IMR-90 (cell line): ENCODE measurements at regions not wholly inside any gene's neighbourhood (a gene's known extent, or its start where the extent isn't known, plus 50 kb on each side); places are given as distances from the start of the nearest gene placed in this dataset.

Experiments used
- ATAC-seq: fragments of 200-7000 bp; cut with Tn5 transposase; 2 replicates; pipeline ENCODE4 v1.9.1; 2020; ENCODE audit warnings: low read depth, mild to moderate bottlenecking, moderate library complexity
- BruUV-seq: library from RNA; stranded (reverse); fragments of 400-500 nt; replicated peaks from 2 replicates; lab custom pipeline; 2021; lab: Mats Ljungman, UMichigan
- CTCF ChIA-PET: fragments of 300-600 bp; formaldehyde crosslinking; extraction: SDS; loops from one replicate; lab custom pipeline; 2021; ENCODE audit warnings: antibody characterized with exemption; lab: Yijun Ruan, JAX
- POLR2A ChIA-PET: fragments of 300-600 bp; sonication (Branson Sonifier 250); formaldehyde crosslinking; loops from one replicate; lab custom pipeline; 2022; ENCODE audit warnings: antibody characterized with exemption; ENCODE audit not compliant: unreplicated experiment; lab: Charles Lee
- DNase-seq: peaks from one replicate; pipeline ENCODE4 v3.0.0; 2013
- H2AFZ ChIP-seq: replicated peaks from 2 replicates; pipeline ENCODE3; 2013; ENCODE audit warnings: low read length, mild to moderate bottlenecking; ENCODE audit not compliant: poor library complexity
- H2AK5ac ChIP-seq: 2 replicates; pipeline ENCODE4 v1.6.1; 2013; ENCODE audit warnings: low read depth, low read length, inconsistent platforms
- H2AK9ac ChIP-seq: replicated peaks from 2 replicates; pipeline ENCODE3; 2013; ENCODE audit warnings: mild to moderate bottlenecking, low read depth, low read length, moderate library complexity; ENCODE audit not compliant: poor library complexity
- H2BK120ac ChIP-seq: 2 replicates; pipeline ENCODE4 v1.6.1; 2013; ENCODE audit warnings: low read depth, low read length, inconsistent platforms
- H2BK15ac ChIP-seq: 3 replicates; pipeline ENCODE4 v1.6.1; 2013; ENCODE audit warnings: low read depth, low read length, inconsistent platforms
- H2BK20ac ChIP-seq: 2 replicates; pipeline ENCODE4 v1.6.1; 2013; ENCODE audit warnings: low read depth, mild to moderate bottlenecking, inconsistent platforms, low read length, moderate library complexity
- H2BK5ac ChIP-seq: 2 replicates; pipeline ENCODE4 v1.6.1; 2013; ENCODE audit warnings: mild to moderate bottlenecking, low read depth, low read length, inconsistent platforms; ENCODE audit not compliant: poor library complexity, severe bottlenecking
- H3K14ac ChIP-seq: replicated peaks from 2 replicates; pipeline ENCODE4 v1.6.1; 2013; ENCODE audit warnings: low read depth, low read length, inconsistent platforms
- H3K18ac ChIP-seq: 2 replicates; pipeline ENCODE4 v1.6.1; 2013; ENCODE audit warnings: low read depth, low read length, control low read depth
- H3K23ac ChIP-seq: 2 replicates; pipeline ENCODE4 v1.6.1; 2013; ENCODE audit warnings: low read depth, low read length, inconsistent platforms
- H3K27ac ChIP-seq: 2 replicates; pipeline ENCODE4 v1.5.1; 2013; ENCODE audit warnings: mild to moderate bottlenecking, control low read depth, low read length; ENCODE audit not compliant: insufficient read depth
- H3K27me3 ChIP-seq: 2 replicates; pipeline ENCODE4 v1.6.1; 2013; ENCODE audit warnings: low read length; ENCODE audit not compliant: control insufficient read depth, insufficient read depth
- H3K36me3 ChIP-seq: 2 replicates; pipeline ENCODE4 v1.6.1; 2013; ENCODE audit warnings: low read length, mixed read lengths; ENCODE audit not compliant: control insufficient read depth, insufficient read depth
- H3K4ac ChIP-seq: 2 replicates; pipeline ENCODE4 v1.6.1; 2013; ENCODE audit warnings: low read depth, low read length, inconsistent platforms
- H3K4me1 ChIP-seq: 2 replicates; pipeline ENCODE4 v1.6.1; 2013; ENCODE audit warnings: low read length, mixed read lengths; ENCODE audit not compliant: control insufficient read depth, insufficient read depth
- H3K4me2 ChIP-seq: 2 replicates; pipeline ENCODE4 v1.6.1; 2013; ENCODE audit warnings: low read depth, mild to moderate bottlenecking, control low read depth, low read length, moderate library complexity
- H3K4me3 ChIP-seq: 2 replicates; pipeline ENCODE4 v1.5.1; 2013; ENCODE audit warnings: low read depth, mild to moderate bottlenecking, control low read depth, low read length, moderate library complexity; ENCODE audit not compliant: insufficient read depth
- H3K56ac ChIP-seq: 2 replicates; pipeline ENCODE4 v1.6.1; 2013; ENCODE audit warnings: low read length, inconsistent platforms; ENCODE audit not compliant: insufficient read depth; ENCODE audit errors: extremely low read depth
- H3K79me1 ChIP-seq, 2 experiments: 2 replicates each; pipeline ENCODE4 v1.6.1; 2013; ENCODE audit warnings: low read length in 2 of 2, inconsistent platforms in 1 of 2, low read depth in 1 of 2
- H3K9ac ChIP-seq: 2 replicates; pipeline ENCODE4 v1.6.1; 2013; ENCODE audit warnings: low read depth, low read length, control low read depth
- H3K9me1 ChIP-seq: 2 replicates; pipeline ENCODE4 v1.6.1; 2013; ENCODE audit warnings: low read length, inconsistent platforms; ENCODE audit not compliant: insufficient read depth
- H3K9me3 ChIP-seq: 2 replicates; pipeline ENCODE4 v1.6.1; 2013; ENCODE audit warnings: low read length; ENCODE audit not compliant: control insufficient read depth, insufficient read depth
- H4K20me1 ChIP-seq: 2 replicates; pipeline ENCODE4 v1.6.1; 2013; ENCODE audit warnings: low read length, inconsistent platforms; ENCODE audit not compliant: insufficient read depth
- H4K5ac ChIP-seq: 2 replicates; pipeline ENCODE4 v1.6.1; 2013; ENCODE audit warnings: mild to moderate bottlenecking, low read depth, low read length, control low read depth
- H4K8ac ChIP-seq, 2 experiments: 2 replicates each; pipeline ENCODE4 v1.6.1; 2013; ENCODE audit warnings: low read depth in 2 of 2, low read length in 2 of 2, control low read depth in 1 of 2, inconsistent platforms in 1 of 2
- H4K91ac ChIP-seq: 2 replicates; pipeline ENCODE4 v1.6.1; 2013; ENCODE audit warnings: low read depth, low read length, inconsistent platforms; ENCODE audit not compliant: insufficient read depth
- CHD1 ChIP-seq: IDR thresholded peaks from 2 replicates; pipeline ENCODE4 v1.6.1; 2012; ENCODE audit warnings: low read depth, low read length, improper control_type of control experiment
- MAZ ChIP-seq: IDR thresholded peaks from 2 replicates; pipeline ENCODE4 v1.6.1; 2012; ENCODE audit warnings: low read depth, mild to moderate bottlenecking, low read length, improper control_type of control experiment, moderate library complexity, borderline replicate concordance
- MXI1 ChIP-seq: IDR thresholded peaks from 2 replicates; pipeline ENCODE4 v1.6.1; 2012; ENCODE audit warnings: low read depth, mild to moderate bottlenecking, low read length, moderate library complexity, borderline replicate concordance
- NFE2L2 ChIP-seq: fragments of 150-350 bp; IDR thresholded peaks from 2 replicates; pipeline ENCODE4 v1.6.1; 2016; ENCODE audit warnings: low read depth, mild to moderate bottlenecking, low read length
- POLR2A ChIP-seq: IDR thresholded peaks from 2 replicates; pipeline ENCODE4 v1.6.1; 2012; ENCODE audit warnings: mild to moderate bottlenecking, low read depth, low read length
- RCOR1 ChIP-seq: IDR thresholded peaks from 2 replicates; pipeline ENCODE4 v1.6.1; 2012; ENCODE audit warnings: mild to moderate bottlenecking, low read length, improper control_type of control experiment; ENCODE audit not compliant: insufficient replicate concordance
- RFX5 ChIP-seq: IDR thresholded peaks from 2 replicates; pipeline ENCODE4 v1.8.0; 2012; ENCODE audit warnings: low read depth, mild to moderate bottlenecking, low read length, moderate library complexity
- WGBS, 2 experiments: methylation state at CpG; one replicate each; pipeline versions ENCODE4 v1.1.5 to v1.1.7; 2013; ENCODE audit warnings: missing lambda C conversion rate in 2 of 2; ENCODE audit not compliant: insufficient read length in 1 of 2; ENCODE audit errors: extremely low coverage in 2 of 2; 5-methylcytosine and 5-hydroxymethylcytosine counted together
- dilution Hi-C: fragments of 300-500 bp; cut with HindIII; formaldehyde crosslinking; loops from one replicate; pipeline ENCODE4 v1.14.3; 2018; ENCODE audit warnings: low sequenced_read_pairs; ENCODE audit not compliant: unreplicated experiment
- in situ Hi-C: fragments of 300-500 bp; cut with MboI; formaldehyde crosslinking; loops from 3 replicates; pipeline ENCODE4 v1.14.3; 2019; ENCODE audit warnings: low sequenced_read_pairs, inconsistent platforms, mixed read lengths
- intact Hi-C: fragments of 100-400 bp; cut with micrococcal nuclease; formaldehyde crosslinking; loops from 2 replicates; pipeline ENCODE4 v1.10.0; 2022
- TF ChIP-seq, protein P1 (sequence below): conservative IDR thresholded peaks from 2 replicates; pipeline ENCODE4 v1.5.1; 2012; ENCODE audit warnings: mild to moderate bottlenecking, low read depth, low read length, improper control_type of control experiment
- TF ChIP-seq, protein P2 (sequence below): fragments of 150-350 bp; IDR thresholded peaks from 2 replicates; pipeline ENCODE4 v1.6.1; 2016; ENCODE audit warnings: low read depth, mild to moderate bottlenecking, low read length, moderate library complexity, borderline replicate concordance
- TF ChIP-seq, protein P3 (sequence below): fragments of 150-350 bp; IDR thresholded peaks from 2 replicates; pipeline ENCODE4 v1.6.1; 2017; ENCODE audit warnings: mild to moderate bottlenecking, antibody characterized with exemption, low read length, low read depth

GRCh38 chr12:127307528-127307927 lies 959.4 kb upstream of the TMEM132C start:
- Histone ChIP-seq H3K18ac (no peak overlapping the region), H4K5ac (no peak overlapping the region), H2BK5ac (no peak overlapping the region), H3K9ac (no peak overlapping the region), H2BK120ac (no peak overlapping the region), H3K4me1 (no peaks in the 10 kb centered on the region), H2AK5ac (no peak overlapping the region), H3K56ac (no peak overlapping the region), H2AK9ac (no peak overlapping the region), H4K20me1 (no peaks in the 10 kb centered on the region), H3K9me1 (no peaks in the 10 kb centered on the region), H3K36me3 (no peaks in the 10 kb centered on the region), H3K14ac (no peak overlapping the region), H4K8ac (no peak overlapping the region), H3K23ac (no peak overlapping the region), H2BK20ac (no peak overlapping the region), H2AFZ (no peak overlapping the region), H3K4me3 (no peak overlapping the region), H3K4ac (no peak overlapping the region), H2BK15ac (no peak overlapping the region), H3K27ac (no peak overlapping the region), H3K4me2 (no peak overlapping the region), H3K79me1 (no peaks in the 10 kb centered on the region), H3K27me3 (no peaks in the 10 kb centered on the region), H4K91ac (no peak overlapping the region), H3K9me3 (peaks cover 12% of the 10 kb centered on the region)
- no peak for ATAC-seq
- dilution Hi-C loops: no loop called here
- TF ChIP-seq RFX5: no peak
- no peak for TF ChIP-seq POLR2A
- TF ChIP-seq NFE2L2: no peak
- no peak for TF ChIP-seq MXI1
- TF ChIP-seq RCOR1: no peak
- TF ChIP-seq, protein P1, sequence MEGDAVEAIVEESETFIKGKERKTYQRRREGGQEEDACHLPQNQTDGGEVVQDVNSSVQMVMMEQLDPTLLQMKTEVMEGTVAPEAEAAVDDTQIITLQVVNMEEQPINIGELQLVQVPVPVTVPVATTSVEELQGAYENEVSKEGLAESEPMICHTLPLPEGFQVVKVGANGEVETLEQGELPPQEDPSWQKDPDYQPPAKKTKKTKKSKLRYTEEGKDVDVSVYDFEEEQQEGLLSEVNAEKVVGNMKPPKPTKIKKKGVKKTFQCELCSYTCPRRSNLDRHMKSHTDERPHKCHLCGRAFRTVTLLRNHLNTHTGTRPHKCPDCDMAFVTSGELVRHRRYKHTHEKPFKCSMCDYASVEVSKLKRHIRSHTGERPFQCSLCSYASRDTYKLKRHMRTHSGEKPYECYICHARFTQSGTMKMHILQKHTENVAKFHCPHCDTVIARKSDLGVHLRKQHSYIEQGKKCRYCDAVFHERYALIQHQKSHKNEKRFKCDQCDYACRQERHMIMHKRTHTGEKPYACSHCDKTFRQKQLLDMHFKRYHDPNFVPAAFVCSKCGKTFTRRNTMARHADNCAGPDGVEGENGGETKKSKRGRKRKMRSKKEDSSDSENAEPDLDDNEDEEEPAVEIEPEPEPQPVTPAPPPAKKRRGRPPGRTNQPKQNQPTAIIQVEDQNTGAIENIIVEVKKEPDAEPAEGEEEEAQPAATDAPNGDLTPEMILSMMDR: no peak
- TF ChIP-seq, protein P2, sequence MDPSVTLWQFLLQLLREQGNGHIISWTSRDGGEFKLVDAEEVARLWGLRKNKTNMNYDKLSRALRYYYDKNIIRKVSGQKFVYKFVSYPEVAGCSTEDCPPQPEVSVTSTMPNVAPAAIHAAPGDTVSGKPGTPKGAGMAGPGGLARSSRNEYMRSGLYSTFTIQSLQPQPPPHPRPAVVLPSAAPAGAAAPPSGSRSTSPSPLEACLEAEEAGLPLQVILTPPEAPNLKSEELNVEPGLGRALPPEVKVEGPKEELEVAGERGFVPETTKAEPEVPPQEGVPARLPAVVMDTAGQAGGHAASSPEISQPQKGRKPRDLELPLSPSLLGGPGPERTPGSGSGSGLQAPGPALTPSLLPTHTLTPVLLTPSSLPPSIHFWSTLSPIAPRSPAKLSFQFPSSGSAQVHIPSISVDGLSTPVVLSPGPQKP: no peak
- TF ChIP-seq CHD1: no peak
- TF ChIP-seq, protein P3, sequence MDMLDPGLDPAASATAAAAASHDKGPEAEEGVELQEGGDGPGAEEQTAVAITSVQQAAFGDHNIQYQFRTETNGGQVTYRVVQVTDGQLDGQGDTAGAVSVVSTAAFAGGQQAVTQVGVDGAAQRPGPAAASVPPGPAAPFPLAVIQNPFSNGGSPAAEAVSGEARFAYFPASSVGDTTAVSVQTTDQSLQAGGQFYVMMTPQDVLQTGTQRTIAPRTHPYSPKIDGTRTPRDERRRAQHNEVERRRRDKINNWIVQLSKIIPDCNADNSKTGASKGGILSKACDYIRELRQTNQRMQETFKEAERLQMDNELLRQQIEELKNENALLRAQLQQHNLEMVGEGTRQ: no peak
- no peak for TF ChIP-seq MAZ
- no peak for DNase-seq
- ChIA-PET POLR2A (no interaction called here), CTCF (no interaction called here)
- in situ Hi-C loops: no loop called here
- WGBS, 2 experiments: no CpG with 5 or more reads among the region's 6 CpGs
- intact Hi-C loops: no loop called here
- BruUV-seq: no TSS peak
